NCI-H510A (cell line): ENCODE measurements at regions not wholly inside any gene's neighbourhood (a gene's known extent, or its start where the extent isn't known, plus 50 kb on each side); places are given as distances from the start of the nearest gene placed in this dataset.

Experiments
- DNase-seq: peaks from one replicate; lab custom pipeline; 2025; lab: John Stamatoyannopoulos, UW

DNA sequence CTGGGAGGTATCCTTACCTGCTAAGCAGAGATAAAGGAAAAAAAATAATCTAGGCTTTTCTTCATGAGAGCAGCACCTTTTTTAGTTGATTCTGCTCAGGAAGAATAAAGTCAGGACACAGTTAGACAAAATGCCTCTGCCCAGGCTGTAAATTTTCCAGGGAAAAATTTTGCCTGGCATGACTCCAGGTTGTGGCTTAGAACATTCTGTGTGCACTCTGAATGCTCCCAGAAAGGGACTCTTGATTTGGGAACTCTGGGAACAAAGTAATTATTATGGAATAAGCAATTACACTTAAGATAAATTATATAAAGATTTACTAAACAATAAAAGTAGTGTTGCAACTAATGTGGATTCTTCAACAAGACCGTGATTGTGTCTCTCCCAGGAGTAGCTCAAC, 826.2 kb upstream of the TENM3 start:
- DNase-seq, result no peak

DNA sequence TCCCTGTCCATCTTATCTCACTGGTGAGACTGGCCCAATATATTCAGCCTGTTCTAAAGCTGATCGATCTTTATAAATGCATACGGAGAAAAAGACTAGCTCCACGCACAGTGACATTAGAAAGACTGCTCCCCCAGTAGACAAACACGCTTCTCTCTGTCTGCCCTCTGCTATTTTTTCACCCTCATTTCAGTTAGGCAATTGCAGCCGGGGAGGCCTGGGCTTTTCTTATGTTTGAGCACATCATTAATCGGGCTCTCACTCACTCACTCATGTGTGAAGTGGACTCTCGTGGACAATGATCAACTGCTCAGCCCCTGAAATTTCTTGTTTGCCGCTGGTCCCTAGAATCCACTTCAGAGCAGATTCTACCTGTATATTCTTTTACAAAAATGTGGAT, 824.7 kb upstream of the TENM3 start:
- peak; percentile 56 for DNase-seq

DNA sequence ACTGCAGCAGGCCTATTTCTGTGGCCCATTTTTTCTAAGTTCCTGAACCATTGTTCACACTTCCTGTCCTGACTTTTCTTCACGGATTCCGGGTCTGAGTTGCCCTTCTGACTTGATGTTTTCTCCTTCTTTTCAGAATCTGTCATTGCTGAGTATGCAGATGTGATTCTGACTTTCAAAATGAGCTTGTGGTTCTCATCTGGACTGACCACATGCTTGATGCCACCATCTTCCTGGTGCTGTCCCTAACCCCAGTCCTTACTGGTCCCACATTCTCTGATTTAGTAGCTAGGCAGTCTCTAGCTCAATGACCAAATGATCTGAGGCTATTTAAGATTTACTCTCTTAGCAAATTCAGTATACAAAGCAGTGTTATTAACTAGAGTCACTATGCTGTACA, 822.3 kb upstream of the TENM3 start:
- DNase-seq, result no peak

DNA sequence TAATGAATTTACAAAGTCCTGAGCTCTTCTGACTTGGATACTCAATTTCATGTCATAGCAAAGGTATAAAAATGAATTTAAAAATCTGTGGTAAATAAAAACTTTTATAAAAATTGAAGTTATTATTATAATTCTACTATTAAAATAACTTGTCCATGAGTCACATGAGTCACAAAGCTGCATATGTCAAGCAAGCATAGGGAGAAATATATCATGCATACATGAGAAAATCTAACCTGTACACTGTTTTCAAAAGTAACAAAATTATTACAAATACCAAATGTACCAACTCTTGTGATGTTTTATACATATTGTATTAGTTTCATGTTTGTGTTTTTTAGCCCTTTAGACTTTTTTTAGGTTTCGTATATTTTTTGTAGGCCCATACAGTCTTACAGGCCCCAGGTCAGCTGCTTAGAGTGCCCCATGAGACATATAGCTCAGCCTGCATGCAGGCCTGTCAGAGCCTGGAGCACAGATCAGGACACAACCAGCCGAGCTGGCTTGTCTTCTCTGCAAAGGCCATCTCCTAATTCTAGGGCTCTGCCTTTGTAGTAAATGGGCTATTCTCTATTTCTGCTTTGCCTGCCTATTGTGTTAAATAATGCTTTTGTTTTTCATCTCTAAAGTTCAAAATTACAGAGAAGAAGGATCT, 818.7 kb upstream of the TENM3 start:
- no peak for DNase-seq

DNA sequence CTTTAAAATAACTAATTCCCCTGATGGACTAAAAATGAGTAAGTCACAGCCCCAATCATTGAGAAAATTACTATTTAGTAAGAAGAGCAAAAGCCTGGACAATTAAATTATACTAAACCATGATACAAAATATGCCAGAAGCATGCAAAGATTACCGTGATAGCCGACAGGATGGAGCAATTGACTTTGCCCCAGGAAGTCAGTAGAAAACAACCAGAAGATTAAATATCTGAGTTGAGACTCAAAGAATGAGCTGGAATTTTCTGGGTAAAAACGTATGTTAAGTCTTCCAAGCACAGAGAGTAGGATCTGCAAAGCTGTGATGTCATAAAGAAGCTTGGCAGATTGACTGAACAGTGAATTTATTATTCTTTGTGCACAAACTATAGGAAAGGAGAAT, 816.1 kb upstream of the TENM3 start:
- no peak for DNase-seq

DNA sequence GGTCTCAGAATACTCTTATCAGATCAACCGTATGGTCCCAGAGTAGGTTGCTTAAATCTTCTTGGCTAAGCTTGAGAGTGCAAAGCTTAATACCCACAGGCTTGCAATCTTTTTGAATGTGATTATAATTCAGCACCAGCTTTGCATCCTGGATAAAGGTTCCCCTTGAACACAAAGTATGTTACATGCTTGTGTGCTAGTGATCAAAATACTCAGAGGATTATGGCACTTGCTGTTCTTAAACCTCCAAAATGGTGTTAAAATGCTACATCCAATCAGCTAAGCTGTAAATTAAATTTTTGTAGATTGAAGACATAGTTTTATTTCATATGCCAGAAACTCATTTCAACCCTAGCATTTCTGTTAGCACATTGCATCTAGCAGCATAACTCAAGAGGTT, 812.2 kb upstream of the TENM3 start:
- no peak for DNase-seq

DNA sequence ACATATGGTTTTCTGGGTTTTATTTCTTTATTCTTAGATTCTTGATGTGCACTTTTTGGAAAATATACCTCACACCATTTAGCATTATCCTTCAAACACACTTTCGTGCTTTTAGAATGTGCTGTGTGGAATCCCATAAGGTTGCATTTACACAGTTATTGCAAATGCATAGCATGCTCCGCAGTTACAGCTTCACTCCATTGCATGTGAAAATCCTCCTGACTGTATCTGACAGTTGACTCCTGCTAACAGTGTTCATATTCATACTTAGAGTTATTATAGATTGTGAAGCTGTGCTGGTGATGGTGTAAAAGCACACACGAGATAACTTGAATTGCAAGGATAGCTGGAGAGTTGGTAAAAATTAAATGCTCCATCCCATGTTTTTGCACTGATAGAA, 811.5 kb upstream of the TENM3 start:
- no peak for DNase-seq

DNA sequence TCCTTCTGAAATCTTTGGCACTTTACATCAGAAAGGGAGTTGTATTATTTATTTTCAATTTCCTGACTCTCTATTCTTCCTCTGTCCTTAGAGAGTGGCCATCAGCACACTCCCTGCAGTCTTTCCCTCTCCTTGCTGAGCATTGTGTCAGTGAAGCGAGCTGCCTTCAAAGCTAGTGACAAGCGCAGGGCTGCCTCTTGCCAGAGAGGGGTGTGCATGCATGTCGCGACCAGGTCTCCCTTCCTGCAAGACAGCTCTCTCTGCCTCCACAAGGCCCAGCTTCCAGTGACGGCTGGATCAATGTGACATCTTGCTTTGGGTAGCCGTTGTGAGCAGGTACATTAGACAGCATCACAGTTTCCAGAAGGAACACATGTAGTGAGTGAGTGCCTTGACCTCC, 810.9 kb upstream of the TENM3 start:
- DNase-seq, result no peak

DNA sequence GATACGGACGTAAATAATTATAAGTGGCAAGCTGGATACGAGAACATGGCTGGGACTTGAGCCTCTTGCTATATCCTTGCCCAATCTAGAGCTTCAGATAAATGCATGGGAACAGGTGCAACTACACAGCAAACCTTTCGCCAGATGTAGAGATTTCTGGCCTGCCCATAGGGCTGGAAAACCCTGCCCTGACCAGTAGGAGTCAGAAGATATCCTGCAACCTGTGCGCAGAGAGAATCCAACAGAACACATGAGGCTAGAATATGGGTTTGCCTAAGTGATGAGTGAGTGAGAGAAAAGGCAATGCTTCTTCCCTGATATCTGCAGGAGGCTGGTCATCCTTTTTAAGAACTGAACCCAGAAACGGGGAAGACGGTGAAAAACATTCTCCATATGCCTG, 805.3 kb upstream of the TENM3 start:
- no peak for DNase-seq

DNA sequence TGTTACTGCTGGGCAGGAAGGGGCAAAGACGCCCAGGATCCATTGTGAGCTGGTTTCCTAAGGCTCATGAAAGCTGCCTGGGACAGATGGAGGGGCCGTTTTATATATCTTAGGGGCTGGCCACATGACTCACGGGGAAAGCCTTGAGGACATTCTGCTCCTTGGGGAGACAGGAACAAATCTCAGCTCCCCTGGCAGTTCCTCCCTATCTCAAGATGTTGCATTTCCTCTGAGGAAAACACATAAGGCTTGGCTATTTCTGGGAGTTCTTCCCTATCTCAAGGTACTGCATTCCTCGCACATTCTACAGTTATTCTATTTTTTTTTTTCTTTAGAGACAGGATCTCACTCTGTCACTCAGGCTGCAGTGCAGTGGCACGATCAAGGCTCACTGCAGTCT, 804.6 kb upstream of the TENM3 start:
- no peak for DNase-seq

DNA sequence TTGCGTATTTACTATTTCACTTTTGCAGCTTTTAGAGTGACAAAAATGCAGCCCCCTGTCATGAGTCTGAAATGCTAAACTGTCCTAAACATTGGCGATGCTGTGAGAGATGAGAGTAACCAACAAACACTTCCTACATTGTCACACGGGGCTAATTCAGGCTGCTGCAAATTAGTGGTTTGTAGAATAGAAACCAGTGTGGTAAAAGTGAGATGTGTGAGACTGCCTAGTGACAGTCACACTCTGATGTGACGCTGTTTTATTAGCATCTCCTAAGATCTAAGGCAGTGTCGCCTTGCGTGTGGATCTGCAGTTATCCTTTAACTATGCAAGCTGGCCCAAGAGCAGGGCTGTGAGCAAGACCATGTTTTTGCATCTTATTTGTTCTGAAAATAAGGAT, 800.2 kb upstream of the TENM3 start:
- no peak for DNase-seq

DNA sequence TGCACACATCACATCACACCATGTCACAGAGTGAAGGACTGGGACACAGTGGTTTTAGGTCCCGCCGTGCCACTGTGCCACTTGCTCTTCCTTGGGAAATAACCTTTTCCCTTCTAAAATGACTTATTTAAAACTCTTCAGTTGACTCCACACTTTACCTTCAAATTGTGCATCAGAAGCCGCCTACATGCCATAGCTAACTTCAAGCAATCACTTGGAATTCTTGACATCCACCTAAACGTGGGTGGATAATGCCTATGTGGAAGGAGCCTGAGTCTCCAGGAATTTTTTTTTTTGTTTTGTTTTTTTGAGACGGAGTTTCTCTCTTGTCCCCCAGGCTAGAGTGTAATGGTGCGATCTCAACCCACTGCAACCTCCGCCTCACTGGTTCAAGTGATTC, 777.4 kb upstream of the TENM3 start:
- no peak for DNase-seq

DNA sequence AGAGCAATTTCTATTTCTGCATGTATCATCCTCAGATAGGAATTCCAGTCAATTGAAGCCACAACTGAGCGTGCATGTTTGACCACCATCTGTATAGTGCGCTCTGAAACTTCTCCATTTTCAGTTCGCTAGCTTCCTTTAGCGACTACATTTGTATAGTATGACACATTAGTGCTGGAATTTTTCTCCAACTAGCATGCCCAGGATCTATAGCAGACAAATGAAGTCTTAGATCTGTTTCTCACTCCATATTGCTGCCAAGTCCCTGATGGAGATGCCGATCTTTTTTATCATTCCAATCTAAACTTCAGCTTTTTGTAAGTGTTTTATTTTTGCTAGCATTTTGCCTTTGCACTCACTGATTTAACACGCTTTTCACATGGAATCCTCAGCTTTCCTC, 774.8 kb upstream of the TENM3 start:
- no peak for DNase-seq

DNA sequence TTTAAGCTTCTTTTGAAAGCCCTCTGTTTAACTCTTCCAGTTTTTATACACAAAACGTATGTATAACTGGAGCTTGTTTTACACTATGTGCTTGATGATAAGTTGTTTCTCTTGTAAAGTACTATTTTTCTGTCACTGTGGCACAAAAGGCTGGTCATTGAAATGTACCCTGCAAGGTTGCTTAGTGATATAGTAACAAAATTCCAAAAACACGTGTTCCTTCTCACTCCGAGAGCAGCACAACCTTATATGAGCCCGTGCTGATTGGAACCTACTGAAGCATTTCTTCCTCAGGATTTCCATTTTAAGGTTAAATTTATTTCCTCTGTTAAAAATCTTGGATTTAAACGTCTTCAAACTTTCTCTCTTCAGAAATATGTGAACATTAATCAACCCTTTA, 772.9 kb upstream of the TENM3 start:
- DNase-seq, result no peak

DNA sequence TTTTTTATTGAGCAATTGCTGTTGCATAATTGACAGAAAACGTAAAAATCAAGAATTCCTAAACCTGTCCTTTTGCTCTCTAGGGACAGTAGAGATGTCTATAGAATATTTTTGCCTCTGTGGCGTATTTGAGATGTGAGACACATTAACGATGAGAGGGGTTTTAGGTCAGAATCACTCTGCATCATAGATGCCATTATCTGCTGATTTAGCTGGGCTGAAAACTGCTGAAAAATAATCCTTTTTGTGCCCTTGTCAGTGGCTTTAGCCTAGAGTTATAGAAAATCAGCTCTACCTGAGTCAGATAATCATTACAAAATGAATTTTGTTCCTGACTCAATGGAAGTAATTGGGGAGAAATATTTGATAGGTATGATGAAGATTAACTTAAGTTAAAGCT, 767.8 kb upstream of the TENM3 start:
- DNase-seq, result no peak

DNA sequence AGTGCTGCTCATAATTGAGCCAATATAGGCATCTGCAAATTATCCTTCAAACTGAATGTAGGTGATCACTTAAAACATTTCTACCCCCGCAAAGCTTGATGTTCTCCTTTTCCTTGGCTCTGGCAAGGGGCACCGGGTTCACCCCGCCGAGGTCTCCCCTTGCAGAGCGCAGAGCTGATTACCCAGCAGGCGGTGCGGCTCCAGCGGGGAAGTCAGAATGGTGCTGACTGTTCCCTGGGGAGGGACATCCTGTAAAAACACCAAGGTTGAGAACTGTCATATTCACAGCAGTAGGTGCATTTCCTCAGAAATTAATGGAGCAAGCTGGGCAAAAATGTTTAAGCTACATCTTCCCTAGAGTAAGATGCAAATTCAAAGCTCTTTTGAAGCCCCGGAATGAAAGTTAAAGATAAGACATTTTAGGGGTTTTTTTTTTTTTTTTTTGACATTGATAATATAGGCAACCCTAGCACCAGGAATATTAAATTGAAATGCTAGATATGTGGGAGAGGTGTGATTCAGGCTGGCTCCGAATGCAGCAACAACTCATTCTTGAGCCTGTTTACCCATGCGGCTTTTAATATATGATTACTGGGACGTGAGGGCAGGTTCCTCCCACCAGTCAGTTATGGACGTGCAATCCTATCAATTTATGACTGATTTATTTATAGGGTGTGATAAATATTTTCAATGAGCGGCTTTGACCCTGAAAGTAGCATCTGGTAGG, 767.3 kb upstream of the TENM3 start:
- no peak for DNase-seq

DNA sequence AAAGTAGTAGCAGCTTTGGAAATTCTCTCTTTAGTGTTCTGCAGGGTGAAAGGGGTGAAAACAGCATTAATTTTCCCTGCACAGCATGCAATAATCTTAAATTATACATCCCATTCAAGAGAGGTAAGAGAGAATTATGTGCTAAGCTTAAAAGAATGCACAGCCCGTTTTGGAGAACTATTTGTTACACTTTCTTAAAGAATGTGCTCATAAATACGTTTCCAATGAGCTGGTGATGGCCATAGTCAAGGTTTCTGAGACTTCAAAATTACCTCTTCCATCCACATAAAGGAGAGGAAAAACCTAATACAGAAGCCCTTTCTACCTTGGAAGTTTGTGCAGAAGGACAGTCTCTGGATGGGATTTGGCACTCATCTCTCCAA, 766.7 kb upstream of the TENM3 start:
- no peak for DNase-seq

DNA sequence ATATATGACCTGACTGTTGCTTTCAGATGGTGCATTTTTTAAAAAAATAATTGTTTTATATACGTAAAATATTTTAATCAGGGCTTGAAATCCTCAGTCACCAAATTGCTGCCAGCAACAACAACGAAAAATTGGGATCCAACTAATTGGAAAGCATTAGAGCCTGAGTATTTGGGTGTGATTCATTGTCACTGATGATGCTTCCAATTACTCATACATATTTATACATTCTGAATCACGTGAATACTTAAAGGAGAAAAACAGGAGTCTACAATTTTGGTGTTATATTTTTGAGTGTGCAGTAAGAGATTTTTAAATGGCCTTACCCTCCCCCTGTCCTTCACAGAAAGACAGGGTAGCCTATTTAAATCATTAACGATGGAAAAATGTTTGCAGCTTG, 765.6 kb upstream of the TENM3 start:
- no peak for DNase-seq

DNA sequence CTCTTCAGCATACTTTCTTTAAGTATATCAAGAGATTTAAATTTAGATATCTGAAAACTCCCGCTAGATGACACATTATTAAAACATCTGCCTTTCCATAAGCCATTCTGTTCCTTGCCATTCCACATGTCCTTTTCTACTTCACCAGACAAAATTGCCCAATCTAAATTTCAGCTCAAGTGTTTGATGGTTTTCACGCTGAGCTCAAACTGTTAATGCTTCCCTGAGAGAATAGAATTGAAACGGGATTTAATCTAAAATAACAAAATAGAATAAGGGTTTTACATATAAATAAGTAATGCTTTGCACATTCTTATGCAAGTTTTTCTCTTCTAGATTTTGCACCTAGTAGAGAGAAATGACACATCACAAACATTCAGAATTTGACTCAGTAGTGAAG, 764.5 kb upstream of the TENM3 start:
- DNase-seq, result no peak

DNA sequence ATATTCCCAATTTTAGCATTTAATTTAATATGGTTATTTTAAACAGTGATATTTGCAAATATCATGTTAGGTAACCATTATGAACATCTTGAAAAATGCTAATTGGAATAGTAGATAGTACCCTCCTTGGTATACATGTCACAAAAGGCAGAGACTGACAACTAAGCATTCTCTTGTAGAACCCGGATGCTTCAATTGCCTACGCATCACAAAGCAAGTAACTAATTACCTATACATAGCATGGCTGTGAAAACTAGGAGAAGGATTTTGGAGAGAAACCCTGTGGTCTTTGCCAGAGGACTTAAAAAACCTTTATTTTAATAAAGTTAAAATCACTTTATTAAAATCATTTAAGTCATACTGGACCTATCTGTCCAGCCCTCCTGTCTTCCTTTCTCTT, 764.1 kb upstream of the TENM3 start:
- no peak for DNase-seq

DNA sequence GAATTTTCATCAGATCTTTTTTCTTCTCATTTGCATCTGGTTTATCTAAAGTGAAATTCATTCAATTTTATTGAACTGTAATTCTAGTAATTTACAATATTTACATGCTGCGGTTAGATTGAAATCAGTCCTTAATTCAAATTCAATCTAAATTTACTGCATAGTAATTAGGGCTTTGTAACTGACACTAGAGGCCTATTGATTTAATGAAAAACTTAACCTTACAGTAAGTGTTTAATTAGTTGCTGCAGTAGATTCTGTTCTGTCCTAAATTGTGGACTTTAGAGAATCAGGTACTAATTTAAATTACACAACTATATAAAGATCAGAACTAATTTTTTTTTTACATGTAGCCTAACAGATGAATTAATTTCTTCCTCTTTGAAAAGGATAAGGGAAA, 758.8 kb upstream of the TENM3 start:
- no peak for DNase-seq

DNA sequence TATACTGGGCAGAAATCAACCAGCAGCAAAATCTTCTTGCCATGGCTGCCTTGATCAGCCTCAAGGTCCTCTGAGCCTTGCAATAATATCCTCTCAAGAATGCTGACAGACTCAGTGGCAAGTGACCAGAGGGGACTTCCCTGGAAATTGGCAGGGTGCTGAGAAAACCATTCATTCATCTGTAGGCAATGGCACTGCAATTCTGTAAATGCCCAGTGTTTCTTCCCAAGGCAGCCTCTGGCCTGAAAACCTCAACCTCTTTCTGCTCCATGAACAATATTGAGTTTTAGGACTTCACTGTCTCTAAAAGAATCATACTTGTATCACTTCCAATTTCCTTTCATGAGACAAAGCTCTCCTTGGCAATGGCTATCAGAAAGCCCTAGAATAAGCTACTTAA, 754.3 kb upstream of the TENM3 start:
- no peak for DNase-seq

DNA sequence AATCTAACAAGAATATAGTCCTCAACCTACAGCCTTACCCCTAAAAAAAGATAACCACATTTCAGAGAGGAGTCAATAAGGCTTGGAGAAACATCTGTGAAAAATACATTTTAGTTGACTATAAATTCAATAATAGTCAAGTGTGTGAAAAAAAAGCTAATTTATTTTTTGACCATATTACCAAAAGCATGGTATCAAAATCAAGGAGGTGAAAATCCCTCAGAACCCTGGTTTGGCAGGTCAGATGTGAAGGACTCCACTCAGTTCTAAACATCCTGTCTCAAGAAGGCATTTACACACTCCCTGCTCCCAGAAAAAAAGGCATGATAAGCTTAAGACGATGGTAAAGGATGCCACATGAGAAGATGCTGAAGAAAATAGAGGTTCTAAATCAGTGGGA, 745.1 kb upstream of the TENM3 start:
- no peak for DNase-seq

DNA sequence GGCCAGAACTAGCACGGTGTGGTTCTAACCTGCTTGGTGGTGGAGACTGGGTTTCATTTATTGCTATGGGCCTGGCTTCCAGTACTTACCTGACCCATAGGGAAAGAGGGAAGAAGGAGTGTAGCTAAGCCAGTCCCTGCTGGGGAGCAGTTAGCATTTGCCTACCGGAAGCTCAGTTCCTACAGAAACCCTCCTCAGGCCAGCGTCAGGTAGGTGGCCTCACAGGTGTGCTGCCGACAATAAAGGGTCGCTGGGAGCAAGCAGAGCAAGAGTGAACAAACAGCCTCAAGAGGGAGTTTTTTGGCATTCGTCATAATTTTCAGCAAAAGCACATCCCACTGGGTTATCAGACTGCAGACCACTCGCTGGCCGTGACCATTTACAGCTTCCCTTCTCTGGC, 740.6 kb upstream of the TENM3 start:
- no peak for DNase-seq
